ENCODE measurements at regions not wholly inside any gene's neighbourhood (a gene's known extent, or its start where the extent isn't known, plus 50 kb on each side); places are given as distances from the start of the nearest gene placed in this dataset.
A peak's percentile ranks its signal among the peaks of the same experiment; 100 is the strongest.
"Not testable (repeated sequence)": the region's sequence is repeated elsewhere in the genome, so short reads cannot be mapped to it uniquely, and the experiment has no call there.

- DNase-seq = no peak
Measured at GRCh38 chr12:80045594-80045993, 53.7 kb upstream of the OTOGL start.

GRCh38 chr12:80044694-80045046 is 54.7 kb upstream of the OTOGL start:
- peak; percentile 71 for DNase-seq

- no peak for DNase-seq
Measured at GRCh38 chr12:80041692-80042091, 57.6 kb upstream of the OTOGL start.

GRCh38 chr12:80041071-80041470 is 58.3 kb upstream of the OTOGL start:
- no peak for DNase-seq

- DNase-seq = peak; percentile 65
Measured at GRCh38 chr12:80040075-80040738, 59.1 kb upstream of the OTOGL start.

GRCh38 chr12:80038062-80038560 is 61.2 kb upstream of the OTOGL start:
- DNase-seq = no peak

GRCh38 chr12:80033448-80033847 is 65.9 kb upstream of the OTOGL start:
- no peak for DNase-seq

GRCh38 chr12:80032946-80033345 is 66.4 kb upstream of the OTOGL start:
- DNase-seq = no peak

- DNase-seq = no peak
Measured at GRCh38 chr12:80031229-80031628, 68.1 kb upstream of the OTOGL start.

- no peak for DNase-seq
Measured at GRCh38 chr12:80025638-80026037, 73.7 kb upstream of the OTOGL start.

- no peak for DNase-seq
Measured at GRCh38 chr12:80019691-80020090, 79.6 kb upstream of the OTOGL start.

GRCh38 chr12:80018119-80018518 is 81.2 kb upstream of the OTOGL start:
- DNase-seq = no peak

- no peak for DNase-seq
Measured at GRCh38 chr12:80017261-80017870, 82.0 kb upstream of the OTOGL start.

GRCh38 chr12:80016684-80017083 is 81.8 kb upstream of the PPP1R12A start:
- DNase-seq = no peak

- DNase-seq = no peak
Measured at GRCh38 chr12:80015660-80016059, 80.8 kb upstream of the PPP1R12A start.

GRCh38 chr12:80003744-80004143 is 68.8 kb upstream of the PPP1R12A start:
- not testable (repeated sequence) for DNase-seq

- no peak for DNase-seq
Measured at GRCh38 chr12:80001562-80001961, 66.7 kb upstream of the PPP1R12A start.

GRCh38 chr12:80000831-80001230 is 65.9 kb upstream of the PPP1R12A start:
- no peak for DNase-seq

- no peak for DNase-seq
Measured at GRCh38 chr12:79998554-79998953, 63.7 kb upstream of the PPP1R12A start.

- no peak for DNase-seq
Measured at GRCh38 chr12:79997096-79997791, 62.3 kb upstream of the PPP1R12A start.

- DNase-seq = not testable (repeated sequence)
Measured at GRCh38 chr12:79995385-79996084, 60.6 kb upstream of the PPP1R12A start.

- DNase-seq = no peak
Measured at GRCh38 chr12:79993106-79993862, 58.4 kb upstream of the PPP1R12A start.

- no peak for DNase-seq
Measured at GRCh38 chr12:79991586-79991985, 56.7 kb upstream of the PPP1R12A start.
